H1 (cell line): ENCODE measurements at regions not wholly inside any gene's neighbourhood (a gene's known extent, or its start where the extent isn't known, plus 50 kb on each side); places are given as distances from the start of the nearest gene placed in this dataset.

ENCODE experiments used
- ATF3 ChIP-seq: IDR thresholded peaks from 2 replicates; pipeline ENCODE4 v1.6.1; 2011; ENCODE audit warnings: low read depth, mild to moderate bottlenecking, low read length; ENCODE audit not compliant: insufficient read depth
- CBX5 ChIP-seq: fragments of 300-800, 300-1000 bp; sonication (generic); IDR thresholded peaks from 2 replicates; pipeline ENCODE4 v1.7.1; 2016; ENCODE audit warnings: antibody characterized with exemption, low read length, low read depth
- CEBPB ChIP-seq: IDR thresholded peaks from 2 replicates; pipeline ENCODE4 v1.6.1; 2012; ENCODE audit warnings: low read depth, low read length
- CHD2 ChIP-seq: IDR thresholded peaks from 2 replicates; pipeline ENCODE4 v1.6.1; 2012; ENCODE audit warnings: low read length, improper control_type of control experiment
- EZH2 ChIP-seq: fragments of 200-600 bp; sonication (generic); IDR thresholded peaks from 2 replicates; pipeline ENCODE4 v1.7.1; 2012; ENCODE audit warnings: low read depth, mild to moderate bottlenecking, moderate library complexity, low read length, inconsistent platforms; ENCODE audit not compliant: severe bottlenecking
- HDAC6 ChIP-seq: IDR thresholded peaks from one replicate; pipeline ENCODE4 v1.7.1; 2012; ENCODE audit warnings: low read depth, mild to moderate bottlenecking, inconsistent platforms, low read length, moderate library complexity
- MAX ChIP-seq: IDR thresholded peaks from 2 replicates; pipeline ENCODE4 v1.6.1; 2012; ENCODE audit warnings: inconsistent platforms
- PHF8 ChIP-seq: fragments of 200-600 bp; sonication (generic); conservative IDR thresholded peaks from 2 replicates; pipeline ENCODE4 v1.7.1; 2012; ENCODE audit warnings: low read depth, mild to moderate bottlenecking, inconsistent platforms, low read length, moderate library complexity
- POLR2A ChIP-seq, 2 experiments: IDR thresholded peaks; 1 replicate in 1 of 2; 2 replicates in 1 of 2; pipeline ENCODE4 v1.6.1; 2011; ENCODE audit warnings: low read depth in 2 of 2, low read length in 2 of 2, mild to moderate bottlenecking in 2 of 2; ENCODE audit errors: control extremely low read depth in 1 of 2
- SRF ChIP-seq: IDR thresholded peaks from 2 replicates; pipeline ENCODE4 v1.6.1; 2011; ENCODE audit warnings: mild to moderate bottlenecking, low read depth, low read length, moderate library complexity
- TAF1 ChIP-seq: IDR thresholded peaks from 2 replicates; pipeline ENCODE4 v1.6.1; 2011; ENCODE audit warnings: mild to moderate bottlenecking, low read depth, low read length
- TF ChIP-seq, protein P1 (sequence below), 3 experiments: IDR thresholded peaks; 1 replicate in 2 of 3; 2 replicates in 1 of 3; pipeline versions ENCODE4 v1.5.1 to v1.6.1; 2011; ENCODE audit warnings: low read length in 3 of 3, mild to moderate bottlenecking in 3 of 3, inconsistent platforms in 2 of 3, low read depth in 1 of 3, moderate library complexity in 1 of 3; ENCODE audit not compliant: insufficient read depth in 1 of 3; ENCODE audit errors: control extremely low read depth in 1 of 3
- TF ChIP-seq, protein P2 (sequence below): IDR thresholded peaks from 2 replicates; pipeline ENCODE4 v1.6.1; 2012; ENCODE audit warnings: low read length, inconsistent platforms

DNA sequence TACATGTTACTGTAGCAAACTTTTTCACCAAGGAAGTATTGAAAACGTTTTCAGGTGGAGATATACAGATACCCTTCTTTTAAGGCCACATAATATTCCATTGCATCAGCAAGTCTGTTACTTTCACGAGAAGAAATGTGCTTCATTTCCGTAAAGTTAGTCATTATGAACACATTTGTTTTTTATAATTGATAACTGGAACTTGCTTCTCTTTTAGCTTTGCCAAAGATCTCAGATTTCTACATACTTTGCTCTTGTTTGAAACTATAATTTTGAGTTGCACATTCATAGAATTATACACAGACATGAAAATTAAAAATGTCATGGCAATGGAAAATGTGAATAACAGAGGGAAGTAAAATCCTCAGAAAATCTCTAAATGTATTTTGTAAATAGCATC, 128.7 kb upstream of the GIMD1 start:
- TF ChIP-seq EZH2, result no peak
- TF ChIP-seq CHD2, result no peak
- TF ChIP-seq, protein P1, sequence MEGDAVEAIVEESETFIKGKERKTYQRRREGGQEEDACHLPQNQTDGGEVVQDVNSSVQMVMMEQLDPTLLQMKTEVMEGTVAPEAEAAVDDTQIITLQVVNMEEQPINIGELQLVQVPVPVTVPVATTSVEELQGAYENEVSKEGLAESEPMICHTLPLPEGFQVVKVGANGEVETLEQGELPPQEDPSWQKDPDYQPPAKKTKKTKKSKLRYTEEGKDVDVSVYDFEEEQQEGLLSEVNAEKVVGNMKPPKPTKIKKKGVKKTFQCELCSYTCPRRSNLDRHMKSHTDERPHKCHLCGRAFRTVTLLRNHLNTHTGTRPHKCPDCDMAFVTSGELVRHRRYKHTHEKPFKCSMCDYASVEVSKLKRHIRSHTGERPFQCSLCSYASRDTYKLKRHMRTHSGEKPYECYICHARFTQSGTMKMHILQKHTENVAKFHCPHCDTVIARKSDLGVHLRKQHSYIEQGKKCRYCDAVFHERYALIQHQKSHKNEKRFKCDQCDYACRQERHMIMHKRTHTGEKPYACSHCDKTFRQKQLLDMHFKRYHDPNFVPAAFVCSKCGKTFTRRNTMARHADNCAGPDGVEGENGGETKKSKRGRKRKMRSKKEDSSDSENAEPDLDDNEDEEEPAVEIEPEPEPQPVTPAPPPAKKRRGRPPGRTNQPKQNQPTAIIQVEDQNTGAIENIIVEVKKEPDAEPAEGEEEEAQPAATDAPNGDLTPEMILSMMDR (IDR thresholded peaks at IDR 0.05; ENCODE audit: control extremely low read depth in 1 of 3, insufficient read depth in 1 of 3, low read depth in 1 of 3, low read length in 3 of 3), result no peak
- TF ChIP-seq, protein P2, sequence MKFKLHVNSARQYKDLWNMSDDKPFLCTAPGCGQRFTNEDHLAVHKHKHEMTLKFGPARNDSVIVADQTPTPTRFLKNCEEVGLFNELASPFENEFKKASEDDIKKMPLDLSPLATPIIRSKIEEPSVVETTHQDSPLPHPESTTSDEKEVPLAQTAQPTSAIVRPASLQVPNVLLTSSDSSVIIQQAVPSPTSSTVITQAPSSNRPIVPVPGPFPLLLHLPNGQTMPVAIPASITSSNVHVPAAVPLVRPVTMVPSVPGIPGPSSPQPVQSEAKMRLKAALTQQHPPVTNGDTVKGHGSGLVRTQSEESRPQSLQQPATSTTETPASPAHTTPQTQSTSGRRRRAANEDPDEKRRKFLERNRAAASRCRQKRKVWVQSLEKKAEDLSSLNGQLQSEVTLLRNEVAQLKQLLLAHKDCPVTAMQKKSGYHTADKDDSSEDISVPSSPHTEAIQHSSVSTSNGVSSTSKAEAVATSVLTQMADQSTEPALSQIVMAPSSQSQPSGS, result no peak
- TF ChIP-seq MAX, result no peak
- no peak for TF ChIP-seq SRF
- TF ChIP-seq CEBPB, result no peak
- no peak for TF ChIP-seq HDAC6
- TF ChIP-seq TAF1, result no peak
- TF ChIP-seq ATF3, result no peak
- TF ChIP-seq POLR2A (IDR thresholded peaks at IDR 0.05; ENCODE audit: control extremely low read depth in 1 of 2, low read depth in 2 of 2, low read length in 2 of 2), result no peak
- no peak for TF ChIP-seq PHF8
- no peak for TF ChIP-seq CBX5
